Gastrocnemius medialis (tissue), 4 donors: ENCODE measurements at regions not wholly inside any gene's neighbourhood (a gene's known extent, or its start where the extent isn't known, plus 50 kb on each side); places are given as distances from the start of the nearest gene placed in this dataset.

ENCODE experiments used
- POLR2A ChIP-seq, 2 donors: fragments of 450-650 bp; IDR thresholded peaks; one replicate each; pipeline ENCODE4 v1.6.1; 2017; ENCODE audit warnings: antibody characterized with exemption in 2 of 2, mild to moderate bottlenecking in 2 of 2, moderate library complexity in 2 of 2
- TF ChIP-seq, protein P1 (sequence below), 5 experiments: fragments of 450-650 bp in 3 of 5; fragments of 200-600 bp in 2 of 5; sonication (generic) in 2 of 5; IDR thresholded peaks in 4 of 5; conservative IDR thresholded peaks in 1 of 5; 1 replicate in 4 of 5; 2 replicates in 1 of 5; pipeline ENCODE4 v1.5.1; 2016 to 2019; ENCODE audit warnings: antibody characterized with exemption in 5 of 5, mild to moderate bottlenecking in 3 of 5, moderate library complexity in 3 of 5

DNA sequence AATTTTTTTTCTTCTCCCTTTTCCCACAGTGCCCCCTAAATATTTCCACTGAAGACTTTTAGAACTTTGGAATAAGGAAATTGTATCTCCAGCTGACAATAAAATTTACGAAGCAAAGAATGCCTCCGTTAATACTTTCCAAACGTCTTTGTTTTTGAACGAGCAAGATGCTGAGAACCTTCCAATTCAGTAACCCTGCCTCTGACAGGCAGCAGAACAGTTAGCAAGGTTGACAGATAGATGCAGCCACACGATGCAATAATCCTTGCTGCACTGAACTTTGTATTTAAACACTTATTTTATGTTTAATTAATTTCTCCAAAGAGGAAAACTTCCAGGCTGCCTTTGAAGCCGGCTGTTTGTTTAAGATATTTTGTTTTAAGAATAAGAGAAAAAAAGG, 71.8 kb upstream of the TSHZ3 start:
- TF ChIP-seq, protein P1, sequence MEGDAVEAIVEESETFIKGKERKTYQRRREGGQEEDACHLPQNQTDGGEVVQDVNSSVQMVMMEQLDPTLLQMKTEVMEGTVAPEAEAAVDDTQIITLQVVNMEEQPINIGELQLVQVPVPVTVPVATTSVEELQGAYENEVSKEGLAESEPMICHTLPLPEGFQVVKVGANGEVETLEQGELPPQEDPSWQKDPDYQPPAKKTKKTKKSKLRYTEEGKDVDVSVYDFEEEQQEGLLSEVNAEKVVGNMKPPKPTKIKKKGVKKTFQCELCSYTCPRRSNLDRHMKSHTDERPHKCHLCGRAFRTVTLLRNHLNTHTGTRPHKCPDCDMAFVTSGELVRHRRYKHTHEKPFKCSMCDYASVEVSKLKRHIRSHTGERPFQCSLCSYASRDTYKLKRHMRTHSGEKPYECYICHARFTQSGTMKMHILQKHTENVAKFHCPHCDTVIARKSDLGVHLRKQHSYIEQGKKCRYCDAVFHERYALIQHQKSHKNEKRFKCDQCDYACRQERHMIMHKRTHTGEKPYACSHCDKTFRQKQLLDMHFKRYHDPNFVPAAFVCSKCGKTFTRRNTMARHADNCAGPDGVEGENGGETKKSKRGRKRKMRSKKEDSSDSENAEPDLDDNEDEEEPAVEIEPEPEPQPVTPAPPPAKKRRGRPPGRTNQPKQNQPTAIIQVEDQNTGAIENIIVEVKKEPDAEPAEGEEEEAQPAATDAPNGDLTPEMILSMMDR (IDR thresholded peaks at IDR 0.05 in 4 of 5, conservative IDR thresholded peaks at IDR 0.05 in 1 of 5): no peak
- TF ChIP-seq POLR2A (IDR thresholded peaks at IDR 0.05): no peak
